CD14-positive monocyte (primary cell): ENCODE measurements at regions not wholly inside any gene's neighbourhood (a gene's known extent, or its start where the extent isn't known, plus 50 kb on each side); places are given as distances from the start of the nearest gene placed in this dataset.

Source experiments
- DNase-seq, 3 donors: peaks; one replicate each; pipeline ENCODE4 v3.0.0-alpha.2; 2011 to 2022
- H2AFZ ChIP-seq: 2 replicates; pipeline ENCODE4 v1.6.0; 2012; ENCODE audit warnings: mild to moderate bottlenecking, low read depth, low read length, inconsistent platforms; ENCODE audit not compliant: insufficient read depth, poor library complexity, severe bottlenecking
- H3K27ac ChIP-seq, 2 donors: 1 replicate in 1 of 2; 2 replicates in 1 of 2; pipeline ENCODE4 v1.5.1; 2012 to 2013; ENCODE audit warnings: low read length in 2 of 2, control low read depth in 1 of 2, inconsistent platforms in 1 of 2, low read depth in 1 of 2, mild to moderate bottlenecking in 1 of 2
- H3K27me3 ChIP-seq, 2 donors: one replicate each; pipeline versions ENCODE4 v1.6.0 to v1.6.1; 2011 to 2013; ENCODE audit warnings: low read length in 2 of 2; ENCODE audit not compliant: control insufficient read depth in 2 of 2, insufficient read depth in 2 of 2
- H3K36me3 ChIP-seq, 2 donors: replicated peaks in 1 of 2; 1 replicate in 1 of 2; 2 replicates in 1 of 2; pipeline versions ENCODE4 v1.5.1 to v1.6.1; 2012 to 2013; ENCODE audit warnings: low read length in 2 of 2, control low read depth in 1 of 2, inconsistent platforms in 1 of 2, mild to moderate bottlenecking in 1 of 2; ENCODE audit not compliant: insufficient read depth in 2 of 2, control insufficient read depth in 1 of 2
- H3K4me1 ChIP-seq, 2 donors: 1 replicate in 1 of 2; 2 replicates in 1 of 2; pipeline versions ENCODE4 v1.5.1 to v1.6.1; 2012 to 2013; ENCODE audit warnings: low read length in 2 of 2, control low read depth in 1 of 2, inconsistent platforms in 1 of 2, mild to moderate bottlenecking in 1 of 2, moderate library complexity in 1 of 2; ENCODE audit not compliant: insufficient read depth in 2 of 2, control insufficient read depth in 1 of 2
- H3K4me2 ChIP-seq: replicated peaks from 2 replicates; pipeline ENCODE3; 2012; ENCODE audit warnings: low read length, moderate library complexity, mild to moderate bottlenecking; ENCODE audit not compliant: poor library complexity, severe bottlenecking; ENCODE audit errors: extremely low read depth
- H3K4me3 ChIP-seq, 3 experiments: fragments of 200-600 bp in 1 of 3; sonication (generic) in 1 of 3; replicated peaks in 1 of 3; 1 replicate in 2 of 3; 2 replicates in 1 of 3; pipeline ENCODE4 v1.5.1; 2011 to 2013; ENCODE audit warnings: low read length in 3 of 3, mild to moderate bottlenecking in 3 of 3, control low read depth in 2 of 3, low read depth in 2 of 3, inconsistent platforms in 1 of 3, moderate library complexity in 1 of 3
- H3K79me2 ChIP-seq: 2 replicates; pipeline ENCODE4 v1.6.0; 2012; ENCODE audit warnings: mild to moderate bottlenecking, control low read depth, inconsistent platforms, low read length, moderate library complexity; ENCODE audit not compliant: insufficient read depth
- H3K9ac ChIP-seq: 2 replicates; pipeline ENCODE4 v1.6.0; 2017; ENCODE audit warnings: low read length, mild to moderate bottlenecking; ENCODE audit not compliant: insufficient read depth, poor library complexity, severe bottlenecking
- H3K9me3 ChIP-seq, 2 donors: replicated peaks in 1 of 2; 1 replicate in 1 of 2; 2 replicates in 1 of 2; pipeline versions ENCODE4 v1.5.1 to v1.6.1; 2012 to 2013; ENCODE audit warnings: low read length in 2 of 2, control low read depth in 1 of 2; ENCODE audit not compliant: control insufficient read depth in 1 of 2, insufficient read depth in 1 of 2
- H4K20me1 ChIP-seq: 2 replicates; pipeline ENCODE4 v1.6.0; 2012; ENCODE audit warnings: mild to moderate bottlenecking, low read length, control low read depth, moderate library complexity; ENCODE audit not compliant: insufficient read depth
- H3K27ac Mint-ChIP-seq, 7 donors: one replicate each; pipeline ENCODE4 v1.8.0; 2020; ENCODE audit warnings: mild to moderate bottlenecking in 7 of 7, mixed read lengths in 7 of 7, moderate library complexity in 6 of 7, inconsistent platforms in 2 of 7
- H3K27me3 Mint-ChIP-seq, 3 donors: one replicate each; pipeline ENCODE4 v1.8.0; 2021 to 2022; ENCODE audit warnings: low read depth in 3 of 3, mild to moderate bottlenecking in 3 of 3, mixed read lengths in 3 of 3, moderate library complexity in 3 of 3, inconsistent platforms in 1 of 3
- H3K36me3 Mint-ChIP-seq, 2 donors: one replicate each; pipeline ENCODE4 v1.8.0; 2020; ENCODE audit warnings: mixed read lengths in 2 of 2, inconsistent platforms in 1 of 2, mild to moderate bottlenecking in 1 of 2
- H3K4me1 Mint-ChIP-seq: one replicate; pipeline ENCODE4 v1.8.0; 2020; ENCODE audit warnings: mild to moderate bottlenecking, mixed read lengths
- H3K4me3 Mint-ChIP-seq, 2 donors: one replicate each; pipeline ENCODE4 v1.8.0; 2020; ENCODE audit warnings: mild to moderate bottlenecking in 2 of 2, mixed read lengths in 2 of 2, moderate library complexity in 1 of 2
- H3K9me3 Mint-ChIP-seq, 7 donors: one replicate each; pipeline ENCODE4 v1.8.0; 2020 to 2022; ENCODE audit warnings: mixed read lengths in 7 of 7, mild to moderate bottlenecking in 6 of 7, moderate library complexity in 6 of 7, inconsistent platforms in 2 of 7
- CTCF ChIP-seq: fragments of 200-600 bp; IDR thresholded peaks from one replicate; pipeline ENCODE4 v1.8.0; 2022; ENCODE audit warnings: antibody characterized with exemption, mild to moderate bottlenecking
- WGBS: methylation state at CpG from one replicate; pipeline ENCODE4 v1.1.5; 2013; ENCODE audit warnings: missing lambda C conversion rate; ENCODE audit not compliant: insufficient coverage; 5-methylcytosine and 5-hydroxymethylcytosine counted together
- intact Hi-C, 2 donors: fragments of 100-400 bp; cut with micrococcal nuclease; formaldehyde crosslinking; loops; one replicate each; pipeline versions ENCODE4 v1.15.0 to v1.15.1; 2023

DNA sequence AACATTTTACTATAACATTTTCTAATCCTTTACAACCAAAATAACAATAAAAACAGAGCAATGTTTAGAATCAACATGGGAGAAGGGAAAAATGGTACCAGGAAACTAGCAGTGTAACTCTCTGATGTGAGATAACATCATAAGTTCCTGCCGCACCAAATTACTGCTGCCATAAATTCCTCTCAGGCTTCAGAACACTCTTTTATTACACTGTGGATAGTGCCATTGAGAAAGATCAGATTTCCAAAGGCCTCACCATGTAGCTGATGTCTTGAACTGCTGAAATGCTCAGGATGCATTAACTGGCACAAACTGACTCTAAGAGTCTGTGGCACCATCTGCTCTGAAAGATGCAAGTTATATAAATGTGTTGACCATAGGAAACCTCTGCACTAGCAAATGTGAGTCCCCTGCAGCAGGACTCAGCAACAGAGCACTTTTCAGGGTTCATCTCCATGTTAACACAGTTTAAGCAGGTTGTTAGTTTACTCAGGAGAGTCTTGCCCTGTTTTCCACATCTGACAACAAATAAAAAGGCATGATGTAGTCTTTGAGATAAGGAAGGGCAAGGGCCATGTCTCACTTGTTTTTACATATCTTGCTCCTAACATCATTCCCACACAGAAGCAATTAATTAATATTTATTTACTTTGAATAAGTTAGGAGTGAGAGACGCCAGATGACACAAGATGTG, 218.1 kb downstream of the CETN3 start:
- no peaks in the 10 kb centered on the region for H3K36me3 Mint-ChIP-seq
- Histone ChIP-seq H3K4me2 (no peak overlapping the region), H3K4me1 (no peaks in the 10 kb centered on the region), H3K27ac (no peak overlapping the region), H3K4me3 (no peak overlapping the region), H3K9ac (no peak overlapping the region), H3K79me2 (no peaks in the 10 kb centered on the region), H3K27me3 (no peaks in the 10 kb centered on the region), H2AFZ (no peak overlapping the region), H3K36me3 (no peaks in the 10 kb centered on the region), H4K20me1 (no peaks in the 10 kb centered on the region), H3K9me3 (peaks cover 0 to 7% of the 10 kb centered on the region in 2 donors)
- H3K27me3 Mint-ChIP-seq: peaks cover 0 to 3% (median 0%) of the 10 kb centered on the region in 3 donors
- no peak overlapping the region for H3K27ac Mint-ChIP-seq
- H3K4me3 Mint-ChIP-seq: no peak overlapping the region
- H3K4me1 Mint-ChIP-seq: no peaks in the 10 kb centered on the region
- TF ChIP-seq CTCF: no peak
- DNase-seq: no peak
- no CpG with 5 or more reads among the region's 2 CpGs for WGBS
- intact Hi-C loops: no loop called here
- H3K9me3 Mint-ChIP-seq: peaks cover 0 to 3% (median 2%) of the 10 kb centered on the region in 7 donors

DNA sequence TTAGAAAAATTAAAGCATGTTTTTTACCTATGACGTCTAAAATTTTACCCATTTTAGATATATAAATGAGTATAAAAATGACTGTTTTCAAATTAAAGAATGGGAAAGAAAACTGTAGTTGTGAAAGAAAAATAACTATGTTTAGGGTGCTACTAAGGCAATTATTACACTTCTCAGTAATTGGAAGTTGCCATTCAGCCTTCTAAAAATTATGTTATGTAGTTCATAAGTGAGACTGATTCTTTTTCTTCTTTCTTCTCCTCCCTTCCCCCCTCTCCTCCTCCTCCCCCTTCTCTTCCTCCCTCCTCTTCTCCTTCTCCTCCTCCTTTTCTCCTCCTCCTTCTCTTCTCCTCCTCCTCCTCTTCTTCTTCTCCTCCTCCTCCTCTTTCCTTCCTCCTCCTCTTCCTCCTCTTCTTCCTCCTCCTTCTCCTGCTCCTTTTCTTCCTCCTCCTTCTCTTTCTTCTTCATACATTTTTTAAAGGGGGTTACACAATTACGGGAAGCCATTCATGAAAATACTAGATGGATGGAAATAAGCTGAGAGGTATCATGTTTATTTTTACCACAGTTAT, 223.6 kb downstream of the CETN3 start:
- H3K79me2 ChIP-seq: no peaks in the 10 kb centered on the region
- TF ChIP-seq CTCF: no peak
- Mint-ChIP-seq H3K36me3 (no peaks in the 10 kb centered on the region), H3K27ac (no peak overlapping the region), H3K4me3 (no peak overlapping the region), H3K4me1 (no peaks in the 10 kb centered on the region), H3K27me3 (peaks cover 0 to 3% (median 0%) of the 10 kb centered on the region in 3 donors), H3K9me3 (peaks cover 0 to 1% (median 0%) of the 10 kb centered on the region in 7 donors)
- H3K4me1 ChIP-seq: no peaks in the 10 kb centered on the region
- no peak overlapping the region for H3K9ac ChIP-seq
- H4K20me1 ChIP-seq: no peaks in the 10 kb centered on the region
- H2AFZ ChIP-seq: no peak overlapping the region
- intact Hi-C loops: no loop called here
- no peak overlapping the region for H3K4me3 ChIP-seq
- H3K9me3 ChIP-seq: no peaks in the 10 kb centered on the region
- H3K27ac ChIP-seq: no peak overlapping the region
- no CpG with 5 or more reads among the region's 2 CpGs for WGBS
- H3K27me3 ChIP-seq: no peaks in the 10 kb centered on the region
- no peak for DNase-seq
- no peak overlapping the region for H3K4me2 ChIP-seq
- H3K36me3 ChIP-seq: no peaks in the 10 kb centered on the region
